ENCODE measurements at regions not wholly inside any gene's neighbourhood (a gene's known extent, or its start where the extent isn't known, plus 50 kb on each side); places are given as distances from the start of the nearest gene placed in this dataset.

- Histone ChIP-seq H3K36me3 (ENCODE audit: control insufficient read depth, insufficient read depth, low read length) (no peaks in the 10 kb centered on the region), H3K27me3 (replicated peaks; ENCODE audit: control insufficient read depth, insufficient read depth, low read length) (no peaks in the 10 kb centered on the region), H3K4me1 (peaks cover 8% of the 10 kb centered on the region), H3K9me3 (no peaks in the 10 kb centered on the region), H3K4me3 (ENCODE audit: low read depth, low read length) (no peak overlapping the region)
- POLR2A ChIA-PET = no interaction called here
- TF ChIP-seq, protein P1, sequence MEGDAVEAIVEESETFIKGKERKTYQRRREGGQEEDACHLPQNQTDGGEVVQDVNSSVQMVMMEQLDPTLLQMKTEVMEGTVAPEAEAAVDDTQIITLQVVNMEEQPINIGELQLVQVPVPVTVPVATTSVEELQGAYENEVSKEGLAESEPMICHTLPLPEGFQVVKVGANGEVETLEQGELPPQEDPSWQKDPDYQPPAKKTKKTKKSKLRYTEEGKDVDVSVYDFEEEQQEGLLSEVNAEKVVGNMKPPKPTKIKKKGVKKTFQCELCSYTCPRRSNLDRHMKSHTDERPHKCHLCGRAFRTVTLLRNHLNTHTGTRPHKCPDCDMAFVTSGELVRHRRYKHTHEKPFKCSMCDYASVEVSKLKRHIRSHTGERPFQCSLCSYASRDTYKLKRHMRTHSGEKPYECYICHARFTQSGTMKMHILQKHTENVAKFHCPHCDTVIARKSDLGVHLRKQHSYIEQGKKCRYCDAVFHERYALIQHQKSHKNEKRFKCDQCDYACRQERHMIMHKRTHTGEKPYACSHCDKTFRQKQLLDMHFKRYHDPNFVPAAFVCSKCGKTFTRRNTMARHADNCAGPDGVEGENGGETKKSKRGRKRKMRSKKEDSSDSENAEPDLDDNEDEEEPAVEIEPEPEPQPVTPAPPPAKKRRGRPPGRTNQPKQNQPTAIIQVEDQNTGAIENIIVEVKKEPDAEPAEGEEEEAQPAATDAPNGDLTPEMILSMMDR (IDR thresholded peaks at IDR 0.05; ENCODE audit: insufficient read depth in 1 of 2, low read depth in 1 of 2, low read length in 1 of 2, severe bottlenecking in 1 of 2, unreplicated experiment in 1 of 2) = no peak
- no peak overlapping the region for H3K4me3 Mint-ChIP-seq (ENCODE audit: unreplicated experiment)
- no peaks in the 10 kb centered on the region for H3K36me3 Mint-ChIP-seq (ENCODE audit: insufficient read depth, unreplicated experiment)
- BruUV-seq (replicated peaks) = no TSS peak
- H3K9me3 Mint-ChIP-seq (ENCODE audit: unreplicated experiment) = no peaks in the 10 kb centered on the region
- peaks cover 7% of the 10 kb centered on the region for H3K4me1 Mint-ChIP-seq (ENCODE audit: low read depth, unreplicated experiment)
- H3K27me3 Mint-ChIP-seq (ENCODE audit: insufficient read depth, unreplicated experiment) = no peaks in the 10 kb centered on the region
- DNase-seq = peak in 1 of 2 experiments; percentile 46
- intact Hi-C loops (cut with micrococcal nuclease; ENCODE audit: unreplicated experiment) = loop anchor here (1.0 kb wide), 1 partner anchor 77 kb away; no protein-coding TSS in a partner anchor
- H3K27ac Mint-ChIP-seq (ENCODE audit: unreplicated experiment) = no peak overlapping the region
- CTCF ChIA-PET = no interaction called here
Measured at GRCh38 chr6:145189836-145190235, 545.5 kb downstream of the EPM2A start.

GRCh38 chr6:145194389-145194788 lies 540.9 kb downstream of the EPM2A start:
- Histone ChIP-seq H3K4me3 (ENCODE audit: low read depth, low read length) (no peak overlapping the region), H3K36me3 (ENCODE audit: control insufficient read depth, insufficient read depth, low read length) (no peaks in the 10 kb centered on the region), H3K4me1 (peaks cover 7% of the 10 kb centered on the region), H3K9me3 (no peaks in the 10 kb centered on the region), H3K27me3 (replicated peaks; ENCODE audit: control insufficient read depth, insufficient read depth, low read length) (no peaks in the 10 kb centered on the region)
- ChIA-PET CTCF (no interaction called here), POLR2A (no interaction called here)
- H3K27ac Mint-ChIP-seq (ENCODE audit: unreplicated experiment) = no peak overlapping the region
- H3K36me3 Mint-ChIP-seq (ENCODE audit: insufficient read depth, unreplicated experiment) = no peaks in the 10 kb centered on the region
- no peak for DNase-seq
- intact Hi-C loops (cut with micrococcal nuclease; ENCODE audit: unreplicated experiment) = no loop called here
- TF ChIP-seq, protein P1 (IDR thresholded peaks at IDR 0.05; ENCODE audit: insufficient read depth in 1 of 2, low read depth in 1 of 2, low read length in 1 of 2, severe bottlenecking in 1 of 2, unreplicated experiment in 1 of 2) = no peak
- no peaks in the 10 kb centered on the region for H3K9me3 Mint-ChIP-seq (ENCODE audit: unreplicated experiment)
- no TSS peak for BruUV-seq (replicated peaks)
- no peaks in the 10 kb centered on the region for H3K27me3 Mint-ChIP-seq (ENCODE audit: insufficient read depth, unreplicated experiment)
- H3K4me1 Mint-ChIP-seq (ENCODE audit: low read depth, unreplicated experiment) = peaks cover 7% of the 10 kb centered on the region
- H3K4me3 Mint-ChIP-seq (ENCODE audit: unreplicated experiment) = no peak overlapping the region

DNA sequence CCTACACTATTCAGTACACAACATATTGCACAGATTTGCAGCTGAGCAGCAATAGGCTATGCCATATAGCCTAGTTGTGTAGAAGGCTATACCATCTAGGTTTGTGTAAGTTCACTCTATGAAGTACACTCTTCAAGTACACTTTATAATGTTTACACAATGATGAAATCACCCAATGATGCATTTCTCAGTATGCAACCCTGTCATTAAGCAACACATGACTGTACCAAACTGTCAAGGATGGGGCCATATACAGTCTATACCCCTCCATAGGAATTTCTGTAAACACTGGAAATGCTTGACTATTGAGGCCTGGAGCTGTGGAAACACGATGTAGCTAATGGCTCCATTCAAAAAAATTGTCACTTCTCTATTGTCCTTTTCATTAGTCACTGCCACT lies 535.4 kb downstream of the EPM2A start:
- intact Hi-C loops (cut with micrococcal nuclease; ENCODE audit: unreplicated experiment) = no loop called here
- no peaks in the 10 kb centered on the region for H3K4me1 Mint-ChIP-seq (ENCODE audit: low read depth, unreplicated experiment)
- H3K9me3 Mint-ChIP-seq (ENCODE audit: unreplicated experiment) = no peaks in the 10 kb centered on the region
- no peaks in the 10 kb centered on the region for H3K27me3 ChIP-seq (replicated peaks; ENCODE audit: control insufficient read depth, insufficient read depth, low read length)
- no TSS peak for BruUV-seq (replicated peaks)
- TF ChIP-seq, protein P1 (IDR thresholded peaks at IDR 0.05; ENCODE audit: insufficient read depth in 1 of 2, low read depth in 1 of 2, low read length in 1 of 2, severe bottlenecking in 1 of 2, unreplicated experiment in 1 of 2) = no peak
- H3K4me3 Mint-ChIP-seq (ENCODE audit: unreplicated experiment) = no peak overlapping the region
- no peak overlapping the region for H3K4me3 ChIP-seq (ENCODE audit: low read depth, low read length)
- ChIA-PET POLR2A (no interaction called here), CTCF (no interaction called here)
- H3K27me3 Mint-ChIP-seq (ENCODE audit: insufficient read depth, unreplicated experiment) = no peaks in the 10 kb centered on the region
- DNase-seq = peak in 1 of 2 experiments; percentile 16
- no peak overlapping the region for H3K27ac Mint-ChIP-seq (ENCODE audit: unreplicated experiment)
- no peaks in the 10 kb centered on the region for H3K9me3 ChIP-seq
- H3K4me1 ChIP-seq = no peaks in the 10 kb centered on the region
- H3K36me3 Mint-ChIP-seq (ENCODE audit: insufficient read depth, unreplicated experiment) = no peaks in the 10 kb centered on the region
- no peaks in the 10 kb centered on the region for H3K36me3 ChIP-seq (ENCODE audit: control insufficient read depth, insufficient read depth, low read length)
